ENCODE measurements at regions not wholly inside any gene's neighbourhood (a gene's known extent, or its start where the extent isn't known, plus 50 kb on each side); places are given as distances from the start of the nearest gene placed in this dataset.

- no peaks in the 10 kb centered on the region for H3K9me3 Mint-ChIP-seq
- no peaks in the 10 kb centered on the region for H3K4me1 Mint-ChIP-seq (ENCODE audit: unreplicated experiment)
- DNase-seq (ENCODE audit: extremely low spot score, unreplicated experiment), result no peak
- no peak for TF ChIP-seq CTCF (conservative IDR thresholded peaks at IDR 0.05)
- no peak overlapping the region for H3K4me3 Mint-ChIP-seq
- H3K36me3 Mint-ChIP-seq, result no peaks in the 10 kb centered on the region
- no peaks in the 10 kb centered on the region for H3K27me3 Mint-ChIP-seq
- no peak overlapping the region for H3K27ac Mint-ChIP-seq
Measured at GRCh38 chr11:25159341-25159740, 662.5 kb downstream of the LUZP2 start.

GRCh38 chr11:25163421-25163820, 666.6 kb downstream of the LUZP2 start:
- H3K4me1 Mint-ChIP-seq (ENCODE audit: unreplicated experiment), result no peaks in the 10 kb centered on the region
- no peak for DNase-seq (ENCODE audit: extremely low spot score, unreplicated experiment)
- H3K27ac Mint-ChIP-seq, result no peak overlapping the region
- H3K36me3 Mint-ChIP-seq, result no peaks in the 10 kb centered on the region
- no peaks in the 10 kb centered on the region for H3K9me3 Mint-ChIP-seq
- no peaks in the 10 kb centered on the region for H3K27me3 Mint-ChIP-seq
- TF ChIP-seq CTCF (conservative IDR thresholded peaks at IDR 0.05), result no peak
- H3K4me3 Mint-ChIP-seq, result no peak overlapping the region

- Mint-ChIP-seq H3K9me3 (no peaks in the 10 kb centered on the region), H3K27ac (no peak overlapping the region), H3K36me3 (no peaks in the 10 kb centered on the region), H3K4me1 (ENCODE audit: unreplicated experiment) (no peaks in the 10 kb centered on the region), H3K4me3 (no peak overlapping the region), H3K27me3 (no peaks in the 10 kb centered on the region)
- no peak for DNase-seq (ENCODE audit: extremely low spot score, unreplicated experiment)
- TF ChIP-seq CTCF (conservative IDR thresholded peaks at IDR 0.05), result no peak
Measured at GRCh38 chr11:25180187-25180586, 683.3 kb downstream of the LUZP2 start.

- Mint-ChIP-seq H3K9me3 (no peaks in the 10 kb centered on the region), H3K36me3 (no peaks in the 10 kb centered on the region), H3K27ac (no peak overlapping the region), H3K4me1 (ENCODE audit: unreplicated experiment) (no peaks in the 10 kb centered on the region), H3K27me3 (no peaks in the 10 kb centered on the region), H3K4me3 (no peak overlapping the region)
- no peak for DNase-seq (ENCODE audit: extremely low spot score, unreplicated experiment)
- TF ChIP-seq CTCF (conservative IDR thresholded peaks at IDR 0.05), result no peak
Measured at GRCh38 chr11:25183411-25183810, 686.6 kb downstream of the LUZP2 start.

GRCh38 chr11:25197515-25197914, 700.7 kb downstream of the LUZP2 start:
- DNase-seq (ENCODE audit: extremely low spot score, unreplicated experiment), result no peak
- H3K27me3 Mint-ChIP-seq, result no peaks in the 10 kb centered on the region
- H3K4me1 Mint-ChIP-seq (ENCODE audit: unreplicated experiment), result no peaks in the 10 kb centered on the region
- no peak overlapping the region for H3K27ac Mint-ChIP-seq
- H3K36me3 Mint-ChIP-seq, result no peaks in the 10 kb centered on the region
- no peak overlapping the region for H3K4me3 Mint-ChIP-seq
- TF ChIP-seq CTCF (conservative IDR thresholded peaks at IDR 0.05), result no peak
- H3K9me3 Mint-ChIP-seq, result peaks cover 4% of the 10 kb centered on the region

- no peak for TF ChIP-seq CTCF (conservative IDR thresholded peaks at IDR 0.05)
- no peak overlapping the region for H3K27ac Mint-ChIP-seq
- H3K4me1 Mint-ChIP-seq (ENCODE audit: unreplicated experiment), result no peaks in the 10 kb centered on the region
- peaks cover 4% of the 10 kb centered on the region for H3K9me3 Mint-ChIP-seq
- DNase-seq (ENCODE audit: extremely low spot score, unreplicated experiment), result no peak
- no peak overlapping the region for H3K4me3 Mint-ChIP-seq
- H3K27me3 Mint-ChIP-seq, result no peaks in the 10 kb centered on the region
- H3K36me3 Mint-ChIP-seq, result no peaks in the 10 kb centered on the region
Measured at GRCh38 chr11:25198704-25199103, 701.9 kb downstream of the LUZP2 start.

Data from type B pancreatic cell (in vitro differentiated cells).